ENCODE measurements at regions not wholly inside any gene's neighbourhood (a gene's known extent, or its start where the extent isn't known, plus 50 kb on each side); places are given as distances from the start of the nearest gene placed in this dataset.

GRCh38 chr11:37105427-37105826 lies 507.4 kb upstream of the RAG2 start:
- no peaks in the 10 kb centered on the region for H3K9me3 ChIP-seq (replicated peaks; ENCODE audit: control insufficient read depth, insufficient read depth, low read length)
- H4K20me1 ChIP-seq (ENCODE audit: control insufficient read depth, insufficient read depth), result no peaks in the 10 kb centered on the region
- no peak overlapping the region for H3K4me3 ChIP-seq
- H3K4me1 ChIP-seq (ENCODE audit: control insufficient read depth, insufficient read depth, low read length), result no peaks in the 10 kb centered on the region
- ATAC-seq, result no peak
- H3K27me3 ChIP-seq (replicated peaks in 1 of 2; ENCODE audit: control insufficient read depth in 2 of 2, insufficient read depth in 2 of 2, low read length in 1 of 2), result no peaks in the 10 kb centered on the region
- SMC1A ChIA-PET (ENCODE audit: uncharacterized antibody, unreplicated experiment), result no interaction called here
- TF ChIP-seq SP1 (IDR thresholded peaks at IDR 0.05; ENCODE audit: low read depth, low read length) (no peak), FOXM1 (IDR thresholded peaks at IDR 0.05; ENCODE audit: low read depth, low read length) (no peak), CHD1 (IDR thresholded peaks at IDR 0.05; ENCODE audit: low read depth, low read length) (no peak)
- no peak overlapping the region for H3K9ac ChIP-seq (ENCODE audit: control insufficient read depth, insufficient read depth, low read length)
- FAIRE-seq, result no peak
- POLR2A ChIA-PET, result no interaction called here
- intact Hi-C loops (cut with micrococcal nuclease; ENCODE audit: unreplicated experiment), result no loop called here
- BruUV-seq (replicated peaks), result no TSS peak
- no peak overlapping the region for H3K27ac ChIP-seq (ENCODE audit: control insufficient read depth, insufficient read depth)
- H2AFZ ChIP-seq (ENCODE audit: control insufficient read depth, low read depth, low read length), result no peak overlapping the region
- no peak for DNase-seq (ENCODE audit: low read depth, low spot score)
- in situ Hi-C loops (cut with MboI), result no loop called here
- CTCF ChIA-PET, result no interaction called here
- no peaks in the 10 kb centered on the region for H3K79me2 ChIP-seq (ENCODE audit: control insufficient read depth, insufficient read depth, low read length)
- 17% methylated on average over 2 of the region's 2 CpGs for WGBS (ENCODE audit: insufficient coverage, insufficient replicate concordance, low lambda C conversion rate, missing lambda C conversion rate)
- H3K36me3 ChIP-seq (ENCODE audit: control insufficient read depth in 2 of 2, insufficient read depth in 2 of 2, low read length in 1 of 2), result no peaks in the 10 kb centered on the region
- H3K4me2 ChIP-seq (ENCODE audit: control insufficient read depth, insufficient read depth), result no peak overlapping the region
- RAD21 ChIA-PET (ENCODE audit: unreplicated experiment), result no interaction called here

GRCh38 chr11:37104380-37104779 lies 506.3 kb upstream of the RAG2 start:
- ChIA-PET RAD21 (ENCODE audit: unreplicated experiment) (no interaction called here), CTCF (interaction anchor here (0.7 to 0.9 kb wide), 2 partner anchors 9 to 120 kb away, joined by 3 to 5 read pairs; no protein-coding TSS in a partner anchor), SMC1A (ENCODE audit: uncharacterized antibody, unreplicated experiment) (no interaction called here), POLR2A (no interaction called here)
- no peak for FAIRE-seq
- in situ Hi-C loops (cut with MboI) (no loop called here), intact Hi-C loops (cut with micrococcal nuclease; ENCODE audit: unreplicated experiment) (no loop called here)
- Histone ChIP-seq H3K79me2 (ENCODE audit: control insufficient read depth, insufficient read depth, low read length) (no peaks in the 10 kb centered on the region), H3K27ac (ENCODE audit: control insufficient read depth, insufficient read depth) (no peak overlapping the region), H3K27me3 (replicated peaks in 1 of 2; ENCODE audit: control insufficient read depth in 2 of 2, insufficient read depth in 2 of 2, low read length in 1 of 2) (no peaks in the 10 kb centered on the region), H3K4me2 (ENCODE audit: control insufficient read depth, insufficient read depth) (no peak overlapping the region), H3K9ac (ENCODE audit: control insufficient read depth, insufficient read depth, low read length) (no peak overlapping the region), H3K9me3 (replicated peaks; ENCODE audit: control insufficient read depth, insufficient read depth, low read length) (no peaks in the 10 kb centered on the region), H4K20me1 (ENCODE audit: control insufficient read depth, insufficient read depth) (no peaks in the 10 kb centered on the region), H3K4me1 (ENCODE audit: control insufficient read depth, insufficient read depth, low read length) (no peaks in the 10 kb centered on the region), H3K36me3 (ENCODE audit: control insufficient read depth in 2 of 2, insufficient read depth in 2 of 2, low read length in 1 of 2) (no peaks in the 10 kb centered on the region), H3K4me3 (no peak overlapping the region), H2AFZ (ENCODE audit: control insufficient read depth, low read depth, low read length) (no peak overlapping the region)
- no peak for DNase-seq (ENCODE audit: low read depth, low spot score)
- ATAC-seq, result no peak
- BruUV-seq (replicated peaks), result no TSS peak
- TF ChIP-seq ZBED1 (IDR thresholded peaks at IDR 0.05; ENCODE audit: borderline replicate concordance) (no peak), ZNF384 (IDR thresholded peaks at IDR 0.05; ENCODE audit: borderline replicate concordance, low read depth, low read length) (no peak), BACH1 (IDR thresholded peaks at IDR 0.05; ENCODE audit: borderline replicate concordance) (no peak), CUX1 (IDR thresholded peaks at IDR 0.05; ENCODE audit: insufficient replicate concordance, low read depth, low read length) (no peak), MTA3 (IDR thresholded peaks at IDR 0.05; ENCODE audit: borderline replicate concordance, low read length) (no peak), HCFC1 (IDR thresholded peaks at IDR 0.05; ENCODE audit: low read length) (no peak), DPF2 (IDR thresholded peaks at IDR 0.05) (no peak), STAT3 (IDR thresholded peaks at IDR 0.05; ENCODE audit: low read depth, low read length) (no peak)

Measured in GM12878 (cell line).